ENCODE measurements at regions not wholly inside any gene's neighbourhood (a gene's known extent, or its start where the extent isn't known, plus 50 kb on each side); places are given as distances from the start of the nearest gene placed in this dataset.
"Not testable (repeated sequence)": the region's sequence is repeated elsewhere in the genome, so short reads cannot be mapped to it uniquely, and the experiment has no call there.

- no peak for TF ChIP-seq CTCF (IDR thresholded peaks at IDR 0.05; ENCODE audit: low read depth, low read length, missing control alignments)
- no peak overlapping the region for H3K4me3 ChIP-seq (replicated peaks; ENCODE audit: low read depth, low read length)
- no peak for DNase-seq (ENCODE audit: extremely low read depth, low read depth)
Observed at GRCh38 chr2:77768508-77768907, 246.3 kb upstream of the LRRTM4 start.

- no peak for DNase-seq (ENCODE audit: extremely low read depth, low read depth)
- no peak for TF ChIP-seq CTCF (IDR thresholded peaks at IDR 0.05; ENCODE audit: low read depth, low read length, missing control alignments)
Observed at GRCh38 chr2:77778917-77779316, 256.7 kb upstream of the LRRTM4 start.

GRCh38 chr2:77793500-77793899 is 271.3 kb upstream of the LRRTM4 start:
- H3K4me3 ChIP-seq (replicated peaks; ENCODE audit: low read depth, low read length); DNase-seq (ENCODE audit: extremely low read depth, low read depth): not testable (repeated sequence)

More at GRCh38 chr2:77778917-77779316, 256.7 kb upstream of the LRRTM4 start:
- no peak overlapping the region for H3K4me3 ChIP-seq (replicated peaks; ENCODE audit: low read depth, low read length)

GRCh38 chr2:77796397-77796796 is 274.2 kb upstream of the LRRTM4 start:
- no peak for DNase-seq (ENCODE audit: extremely low read depth, low read depth)
- TF ChIP-seq CTCF (IDR thresholded peaks at IDR 0.05; ENCODE audit: low read depth, low read length, missing control alignments), result no peak
- no peak overlapping the region for H3K4me3 ChIP-seq (replicated peaks; ENCODE audit: low read depth, low read length)

GRCh38 chr2:77797088-77797487 is 274.9 kb upstream of the LRRTM4 start:
- no peak for DNase-seq (ENCODE audit: extremely low read depth, low read depth)
- no peak for TF ChIP-seq CTCF (IDR thresholded peaks at IDR 0.05; ENCODE audit: low read depth, low read length, missing control alignments)
- no peak overlapping the region for H3K4me3 ChIP-seq (replicated peaks; ENCODE audit: low read depth, low read length)

DNA sequence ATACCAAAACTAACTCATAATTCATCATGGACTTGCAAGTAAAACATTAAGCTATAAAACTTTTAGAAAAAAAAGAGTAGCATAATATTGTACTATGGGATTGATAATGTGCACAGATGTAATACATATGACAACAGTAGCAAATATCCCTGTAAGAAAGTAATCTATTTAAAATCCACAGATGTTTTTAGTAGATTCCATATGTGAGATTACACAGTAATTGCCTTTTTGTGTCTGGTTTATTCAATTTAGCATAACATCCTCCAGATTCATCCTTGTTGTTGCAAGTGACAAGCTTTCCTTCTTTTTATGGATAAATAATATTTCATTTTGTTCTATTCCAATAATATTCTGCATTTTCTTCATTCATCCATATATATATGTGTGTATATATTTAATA is 278.2 kb upstream of the LRRTM4 start:
- no peak overlapping the region for H3K4me3 ChIP-seq (replicated peaks; ENCODE audit: low read depth, low read length)
- TF ChIP-seq CTCF (IDR thresholded peaks at IDR 0.05; ENCODE audit: low read depth, low read length, missing control alignments), result no peak
- DNase-seq (ENCODE audit: extremely low read depth, low read depth), result no peak

- TF ChIP-seq CTCF (IDR thresholded peaks at IDR 0.05; ENCODE audit: low read depth, low read length, missing control alignments), result no peak
- no peak overlapping the region for H3K4me3 ChIP-seq (replicated peaks; ENCODE audit: low read depth, low read length)
- no peak for DNase-seq (ENCODE audit: extremely low read depth, low read depth)
Observed at GRCh38 chr2:77807531-77808215, 285.5 kb upstream of the LRRTM4 start.

All from HFF-Myc (cell line).